Body of pancreas (tissue), 4 donors: ENCODE measurements at regions not wholly inside any gene's neighbourhood (a gene's known extent, or its start where the extent isn't known, plus 50 kb on each side); places are given as distances from the start of the nearest gene placed in this dataset.

Source experiments
- ATAC-seq: fragments of 150-250 bp; one replicate; pipeline ENCODE4 v1.9.1; 2016
- DNase-seq, 4 donors: peaks; one replicate each; pipeline ENCODE4 v3.0.0-alpha.2; 2019
- H3K27ac ChIP-seq, 4 donors: fragments of 200-600 bp; sonication (generic); 1 replicate in 3 of 4; 2 replicates in 1 of 4; pipeline versions ENCODE4 v1.5.1 to v1.6.1; 2016 to 2019; ENCODE audit warnings: mild to moderate bottlenecking in 1 of 4, mixed read lengths in 1 of 4, moderate library complexity in 1 of 4
- H3K27me3 ChIP-seq, 2 donors: fragments of 200-600 bp; sonication (generic); one replicate each; pipeline ENCODE4 v1.6.0; 2016; ENCODE audit warnings: mild to moderate bottlenecking in 1 of 2
- H3K36me3 ChIP-seq, 2 donors: fragments of 200-600 bp; sonication (generic); replicated peaks in 1 of 2; 2 replicates each; pipeline ENCODE4 v1.5.1; 2016; ENCODE audit warnings: low read depth in 2 of 2; ENCODE audit not compliant: insufficient read depth in 1 of 2
- H3K4me1 ChIP-seq: fragments of 200-600 bp; sonication (generic); one replicate; pipeline ENCODE4 v1.6.0; 2016
- H3K4me3 ChIP-seq, 2 donors: fragments of 200-600 bp; sonication (generic); 1 replicate in 1 of 2; 2 replicates in 1 of 2; pipeline ENCODE4 v1.5.1; 2016 to 2019
- H3K9me3 ChIP-seq, 3 donors: fragments of 200-600 bp; sonication (generic); 1 replicate in 2 of 3; 2 replicates in 1 of 3; pipeline ENCODE4 v1.5.1; 2016
- CTCF ChIP-seq, 7 experiments: fragments of 450-650 bp in 4 of 7; fragments of 200-600 bp in 3 of 7; sonication (generic) in 3 of 7; IDR thresholded peaks; one replicate each; pipeline ENCODE4 v1.5.1; 2016 to 2019; ENCODE audit warnings: antibody characterized with exemption in 7 of 7
- POLR2A ChIP-seq, 3 donors: fragments of 450-650 bp; IDR thresholded peaks; one replicate each; pipeline ENCODE4 v1.6.1; 2016; ENCODE audit warnings: antibody characterized with exemption in 3 of 3, mild to moderate bottlenecking in 2 of 3
- WGBS, 2 donors: methylation state at CpG; one replicate each; pipeline ENCODE4 v1.1.5; 2017; 5-methylcytosine and 5-hydroxymethylcytosine counted together
- intact Hi-C: fragments of 100-400 bp; cut with DNase I; formaldehyde crosslinking; loops from one replicate; pipeline ENCODE4 v1.15.1; 2023

- intact Hi-C loops = no loop called here
- TF ChIP-seq CTCF (IDR thresholded peaks at IDR 0.05) (no peak), POLR2A (IDR thresholded peaks at IDR 0.05) (no peak)
- no peak for ATAC-seq
Observed at GRCh38 chr3:180352261-180352660, 249.7 kb upstream of the TTC14 start.

GRCh38 chr3:180354214-180354613, 247.7 kb upstream of the TTC14 start:
- intact Hi-C loops = no loop called here
- H3K9me3 ChIP-seq = no peaks in the 10 kb centered on the region
- H3K27ac ChIP-seq = no peak overlapping the region
- TF ChIP-seq POLR2A (IDR thresholded peaks at IDR 0.05) (no peak), CTCF (IDR thresholded peaks at IDR 0.05) (no peak)
- no peaks in the 10 kb centered on the region for H3K27me3 ChIP-seq
- 88 to 91% methylated on average over 8 of the region's 8 CpGs for WGBS, 2 donors
- DNase-seq = no peak
- peaks cover 15% of the 10 kb centered on the region for H3K4me1 ChIP-seq
- no peak overlapping the region for H3K4me3 ChIP-seq
- no peaks in the 10 kb centered on the region for H3K36me3 ChIP-seq
- ATAC-seq = no peak

More at GRCh38 chr3:180352261-180352660, 249.7 kb upstream of the TTC14 start:
- WGBS, 2 donors = 42 to 46% methylated on average over 1 of the region's 1 CpG
- no peaks in the 10 kb centered on the region for H3K4me1 ChIP-seq
- no peak overlapping the region for H3K27ac ChIP-seq
- no peak for DNase-seq
- no peaks in the 10 kb centered on the region for H3K36me3 ChIP-seq
- no peak overlapping the region for H3K4me3 ChIP-seq
- H3K27me3 ChIP-seq = no peaks in the 10 kb centered on the region
- no peaks in the 10 kb centered on the region for H3K9me3 ChIP-seq

GRCh38 chr3:180358179-180358578, 243.8 kb upstream of the TTC14 start:
- intact Hi-C loops = no loop called here
- Histone ChIP-seq H3K27ac (peak overlapping the region in 3 of 4 donors; percentile 42 to 52 (median 47)), H3K4me3 (no peak overlapping the region), H3K9me3 (no peaks in the 10 kb centered on the region), H3K4me1 (peaks cover 27% of the 10 kb centered on the region), H3K27me3 (no peaks in the 10 kb centered on the region), H3K36me3 (no peaks in the 10 kb centered on the region)
- TF ChIP-seq POLR2A (IDR thresholded peaks at IDR 0.05) (no peak), CTCF (IDR thresholded peaks at IDR 0.05) (no peak)
- ATAC-seq (no peak), DNase-seq (no peak)

- intact Hi-C loops = no loop called here
- Histone ChIP-seq H3K27me3 (no peaks in the 10 kb centered on the region), H3K27ac (peak overlapping the region in 3 of 4 donors; percentile 47 to 66 (median 52)), H3K9me3 (no peaks in the 10 kb centered on the region), H3K4me1 (peaks cover 27% of the 10 kb centered on the region), H3K4me3 (no peak overlapping the region), H3K36me3 (no peaks in the 10 kb centered on the region)
- TF ChIP-seq CTCF (IDR thresholded peaks at IDR 0.05) (no peak), POLR2A (IDR thresholded peaks at IDR 0.05) (no peak)
- 29 to 42% methylated on average over 4 of the region's 4 CpGs for WGBS, 2 donors
- ATAC-seq (peak; percentile 41), DNase-seq (no peak)
Observed at GRCh38 chr3:180359061-180359952, 242.7 kb upstream of the TTC14 start.

- TF ChIP-seq CTCF (IDR thresholded peaks at IDR 0.05) (no peak), POLR2A (IDR thresholded peaks at IDR 0.05) (no peak)
- no peaks in the 10 kb centered on the region for H3K27me3 ChIP-seq
- H3K9me3 ChIP-seq = no peaks in the 10 kb centered on the region
- peak overlapping the region in 3 of 4 donors; percentile 52 to 66 (median 61) for H3K27ac ChIP-seq
- DNase-seq = no peak
- H3K4me3 ChIP-seq = no peak overlapping the region
- WGBS, 2 donors = 6 to 12% methylated on average over 2 of the region's 2 CpGs
- peak; percentile 84 for ATAC-seq
- no peaks in the 10 kb centered on the region for H3K36me3 ChIP-seq
- H3K4me1 ChIP-seq = peaks cover 27% of the 10 kb centered on the region
- intact Hi-C loops = no loop called here
Observed at GRCh38 chr3:180359953-180360279, 242.0 kb upstream of the TTC14 start.
